ENCODE measurements at regions not wholly inside any gene's neighbourhood (a gene's known extent, or its start where the extent isn't known, plus 50 kb on each side); places are given as distances from the start of the nearest gene placed in this dataset.
"Not testable (repeated sequence)": the region's sequence is repeated elsewhere in the genome, so short reads cannot be mapped to it uniquely, and the experiment has no call there.

GRCh38 chr13:79851318-79851717, 370.4 kb downstream of the NDFIP2 start:
- no peak for DNase-seq

- DNase-seq: no peak
Observed at GRCh38 chr13:79847882-79848592, 367.1 kb downstream of the NDFIP2 start.

DNA sequence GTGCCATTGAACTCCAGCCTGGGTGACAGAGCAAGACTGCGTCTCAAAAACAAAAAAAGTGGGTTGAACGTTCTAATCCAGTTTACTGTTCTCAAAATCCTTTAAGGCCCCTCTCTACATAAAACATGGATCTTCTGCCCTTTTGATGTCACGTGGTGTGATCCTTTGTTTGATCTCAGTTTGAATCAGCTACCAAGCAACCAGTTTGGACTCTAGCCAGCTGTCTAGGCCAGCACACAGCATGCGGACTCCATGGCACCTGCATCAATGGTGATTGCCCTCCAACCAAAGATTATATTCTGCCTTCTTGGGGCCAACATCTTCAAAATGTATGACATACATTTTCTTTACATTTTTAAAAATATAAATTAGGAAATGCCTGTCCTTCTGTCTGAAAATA, 365.4 kb downstream of the NDFIP2 start:
- DNase-seq: no peak

DNA sequence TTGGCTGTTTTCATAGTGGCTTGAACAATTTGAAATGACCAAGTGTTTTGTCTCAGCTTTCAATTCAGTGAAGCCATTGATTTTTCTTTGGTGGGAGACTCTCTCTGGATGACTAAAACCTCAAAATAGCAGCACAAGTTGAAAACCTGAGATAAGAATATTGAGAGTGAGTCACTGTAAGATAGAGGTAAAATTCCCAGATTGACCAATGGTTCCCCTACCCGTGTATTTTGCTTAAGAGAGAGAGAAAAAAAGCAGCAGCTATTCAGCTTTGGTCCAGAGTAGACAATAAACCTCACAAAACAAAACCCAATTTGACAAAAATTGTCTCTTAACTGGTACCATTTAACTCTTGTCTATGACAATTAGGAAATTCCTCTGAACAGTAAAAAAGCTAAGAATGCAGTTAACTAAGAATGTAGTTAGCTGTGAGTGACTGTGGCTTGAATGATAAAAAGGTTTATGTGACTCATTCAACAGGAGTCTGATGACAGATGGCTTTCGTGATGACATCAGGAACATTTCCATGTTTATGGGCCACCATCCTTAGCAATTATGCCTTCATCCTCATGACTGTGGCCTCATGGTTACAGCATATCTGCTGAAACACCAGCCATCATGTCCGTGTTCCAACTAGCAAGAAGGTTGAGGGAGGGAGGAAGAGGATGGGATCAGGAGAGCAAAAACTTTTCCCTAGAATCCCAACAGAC, 356.9 kb downstream of the NDFIP2 start:
- no peak for DNase-seq

DNA sequence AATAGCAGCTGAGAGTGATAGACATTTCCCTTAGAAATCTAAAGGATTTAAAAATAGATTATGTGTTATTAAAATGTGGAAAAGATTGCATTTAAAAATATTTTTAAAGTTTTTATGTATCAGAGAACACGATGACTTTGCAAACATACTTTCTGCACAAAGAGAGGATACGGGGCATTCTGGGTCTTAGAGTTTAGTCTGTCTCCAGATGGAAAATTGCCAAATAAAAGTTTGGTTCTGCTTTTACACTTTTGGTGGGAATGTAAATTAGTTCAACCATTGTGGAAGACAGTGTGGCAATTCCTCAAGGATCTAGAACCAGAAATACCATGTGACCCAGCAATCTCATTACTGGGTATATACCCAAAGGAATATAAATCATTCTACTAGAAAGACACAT, 355.2 kb downstream of the NDFIP2 start:
- DNase-seq: not testable (repeated sequence)

- no peak for DNase-seq
Observed at GRCh38 chr13:79834876-79835275, 353.9 kb downstream of the NDFIP2 start.

DNA sequence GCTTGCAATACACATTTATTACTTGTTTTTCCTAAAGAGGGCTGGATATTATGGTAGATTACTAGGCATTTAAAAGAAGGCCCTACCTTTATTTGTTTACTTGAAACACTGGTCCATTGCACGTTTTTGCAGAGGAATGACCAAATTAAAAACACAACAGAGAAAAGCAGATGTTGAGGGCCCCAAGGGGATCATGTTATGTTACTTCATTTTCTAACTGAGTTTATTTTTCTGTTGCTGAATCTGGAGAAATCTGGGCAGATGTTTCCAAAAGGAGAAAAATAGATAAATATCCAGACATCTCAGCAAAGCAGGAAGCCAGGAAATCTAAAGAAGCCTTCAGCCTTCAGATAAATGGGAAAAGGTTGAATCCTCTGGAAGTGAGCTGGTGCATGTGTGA, 353.0 kb downstream of the NDFIP2 start:
- no peak for DNase-seq

GRCh38 chr13:79831556-79831955, 350.6 kb downstream of the NDFIP2 start:
- no peak for DNase-seq

DNA sequence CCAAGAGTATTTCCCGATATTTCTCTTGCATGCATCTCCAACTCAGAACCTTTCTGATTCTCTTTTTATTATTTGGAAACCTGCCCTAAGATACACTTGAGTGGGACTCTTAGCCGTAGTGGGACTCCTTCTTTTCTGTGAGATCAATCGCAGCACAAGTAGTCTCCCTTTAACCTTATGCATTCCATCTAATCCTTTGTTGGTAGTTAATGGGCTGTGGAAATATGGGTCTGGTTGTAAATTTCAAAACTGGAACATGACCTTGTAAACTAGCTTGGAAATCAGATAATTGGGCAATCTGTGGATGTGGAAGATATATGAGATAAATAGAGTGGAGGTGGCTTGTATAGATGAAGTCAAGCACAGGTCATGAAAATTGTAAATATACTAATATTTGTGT, 350.0 kb downstream of the NDFIP2 start:
- no peak for DNase-seq

GRCh38 chr13:79830426-79830825, 349.5 kb downstream of the NDFIP2 start:
- no peak for DNase-seq

DNA sequence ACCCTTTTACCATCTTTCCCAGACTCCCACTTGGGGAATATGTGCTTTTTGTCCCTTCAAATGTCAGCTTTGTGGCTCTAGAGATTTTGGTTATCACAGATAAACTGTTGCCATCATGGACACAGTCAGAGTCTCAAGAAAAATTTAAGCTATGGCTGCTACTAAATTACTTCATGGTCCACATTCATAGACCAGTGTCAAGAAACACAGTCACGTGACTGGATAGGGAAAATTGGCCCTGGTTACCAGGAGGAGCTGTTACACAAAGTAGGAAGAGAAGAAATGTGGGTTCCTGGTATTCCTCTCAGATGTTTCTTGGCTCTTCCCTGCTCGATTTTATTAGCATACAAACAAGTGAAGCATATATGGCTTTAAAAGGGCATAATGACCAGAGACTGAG, 348.9 kb downstream of the NDFIP2 start:
- no peak for DNase-seq

- no peak for DNase-seq
Observed at GRCh38 chr13:79825959-79826358, 345.0 kb downstream of the NDFIP2 start.

- no peak for DNase-seq
Observed at GRCh38 chr13:79815041-79815440, 334.1 kb downstream of the NDFIP2 start.

- DNase-seq: no peak
Observed at GRCh38 chr13:79812070-79812850, 331.3 kb downstream of the NDFIP2 start.

GRCh38 chr13:79811170-79811569, 330.2 kb downstream of the NDFIP2 start:
- DNase-seq: no peak

GRCh38 chr13:79810669-79811068, 329.7 kb downstream of the NDFIP2 start:
- DNase-seq: no peak

- no peak for DNase-seq
Observed at GRCh38 chr13:79810018-79810417, 329.1 kb downstream of the NDFIP2 start.

- no peak for DNase-seq
Observed at GRCh38 chr13:79808475-79808874, 327.5 kb downstream of the NDFIP2 start.

- DNase-seq: no peak
Observed at GRCh38 chr13:79807554-79807953, 326.6 kb downstream of the NDFIP2 start.

DNA sequence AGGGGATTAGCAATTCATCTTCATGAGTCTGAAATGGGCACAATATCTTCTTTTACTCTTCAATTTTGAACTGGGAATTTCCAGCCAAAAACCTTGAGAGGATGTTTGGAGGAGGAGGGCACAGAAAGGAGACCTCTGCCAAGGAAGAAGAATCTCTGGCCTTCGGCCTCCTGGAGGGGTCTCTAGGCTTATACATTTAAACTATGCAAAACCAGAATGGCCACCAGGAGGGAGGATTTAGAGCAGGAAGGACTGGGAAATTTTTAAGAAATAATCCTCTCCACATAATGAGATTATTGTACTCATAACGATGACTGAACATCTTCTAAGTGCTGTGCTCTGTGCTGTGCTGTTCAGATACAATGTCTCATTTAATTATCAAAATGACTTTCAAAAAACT, 325.9 kb downstream of the NDFIP2 start:
- DNase-seq: no peak

DNA sequence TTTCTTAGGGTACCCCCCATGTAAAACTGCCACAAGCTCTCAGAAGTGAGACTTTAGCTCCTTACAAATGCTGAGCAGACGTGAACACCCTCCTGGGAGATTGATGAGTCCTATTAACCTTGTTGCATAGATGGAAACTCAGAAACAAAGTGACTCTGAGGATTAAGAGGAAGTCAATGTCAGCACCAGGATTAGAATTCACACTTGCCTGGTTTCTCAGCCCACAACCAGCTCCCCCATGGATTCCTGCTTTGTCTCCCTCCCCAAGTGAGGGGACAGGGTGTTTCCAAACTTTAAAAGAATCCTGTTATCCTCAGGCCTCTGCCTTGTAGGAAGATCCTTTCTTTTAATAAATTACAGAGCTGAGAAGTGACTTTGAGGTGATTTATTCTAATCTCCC, 324.4 kb downstream of the NDFIP2 start:
- DNase-seq: no peak

DNA sequence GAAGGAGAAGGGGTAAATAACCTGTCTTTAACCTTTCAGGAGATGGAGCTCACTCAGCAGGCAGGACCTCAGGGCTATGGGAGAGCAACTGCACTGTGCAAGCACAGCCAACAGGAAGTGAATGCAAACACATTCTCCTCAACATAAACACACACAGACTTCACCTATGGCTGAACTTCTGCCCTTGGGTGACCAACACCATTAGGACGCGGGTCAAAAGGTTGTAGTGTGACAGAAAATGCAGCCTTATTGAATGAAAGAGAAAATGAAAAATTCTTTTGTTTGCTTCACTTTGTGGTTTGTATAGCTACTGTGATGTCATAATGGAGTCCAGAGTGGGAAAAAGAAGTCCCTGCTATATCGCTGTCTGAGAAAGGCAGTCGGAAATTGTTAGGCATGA, 323.0 kb downstream of the NDFIP2 start:
- no peak for DNase-seq

DNA sequence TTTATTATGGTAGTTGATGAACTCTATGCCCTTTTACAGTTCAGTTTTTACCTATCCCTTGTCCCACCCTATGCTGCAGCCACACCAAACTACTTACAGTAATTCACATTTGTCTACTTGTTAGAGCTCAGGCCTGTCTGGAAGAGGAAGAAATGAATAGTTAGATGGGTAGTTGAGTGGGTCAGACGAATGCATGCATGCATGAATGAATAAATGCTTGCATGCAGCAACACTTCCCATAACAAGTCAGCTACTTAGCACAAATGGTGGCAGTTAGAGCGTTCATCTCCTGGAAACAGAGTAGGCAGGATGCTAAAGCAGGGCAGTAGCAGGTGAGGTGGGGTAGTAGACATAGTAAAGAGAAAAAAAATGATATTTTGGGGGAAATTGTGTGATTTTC, 322.3 kb downstream of the NDFIP2 start:
- no peak for DNase-seq

Measured in activated CD4-positive, alpha-beta T cell treated with anti-CD3 and anti-CD28 coated beads, Interleukin-2, amount 50 U/mL, for 16 hours (primary cell).